WTC11 (cell line): ENCODE measurements at regions not wholly inside any gene's neighbourhood (a gene's known extent, or its start where the extent isn't known, plus 50 kb on each side); places are given as distances from the start of the nearest gene placed in this dataset.

Experiments used
- ATAC-seq: fragments of 200-7000 bp; cut with Tn5 transposase; 2 replicates; pipeline ENCODE4 v1.10.0; 2021; ENCODE audit warnings: mild to moderate bottlenecking, moderate library complexity
- CTCF ChIA-PET: fragments of 300-600 bp; sonication (Branson Sonifier 250); formaldehyde crosslinking; loops from one replicate; lab custom pipeline; 2021; ENCODE audit warnings: antibody characterized with exemption; lab: Charles Lee
- POLR2A ChIA-PET: fragments of 350-600 bp; sonication (Branson Sonifier 250); formaldehyde crosslinking; loops from one replicate; lab custom pipeline; 2021; ENCODE audit warnings: antibody characterized with exemption; lab: Charles Lee
- DNase-seq: peaks from one replicate; pipeline ENCODE4 v3.0.0; 2021; ENCODE audit warnings: low spot score
- H3K27ac Mint-ChIP-seq: 2 replicates; pipeline ENCODE4 v1.8.0; 2021; ENCODE audit warnings: mixed read lengths
- H3K27me3 Mint-ChIP-seq: 2 replicates; pipeline ENCODE4 v1.8.0; 2021; ENCODE audit warnings: low read depth, mild to moderate bottlenecking, moderate library complexity, mixed read lengths
- H3K36me3 Mint-ChIP-seq: 2 replicates; pipeline ENCODE4 v1.8.0; 2021; ENCODE audit warnings: mixed read lengths
- H3K4me1 Mint-ChIP-seq: 2 replicates; pipeline ENCODE4 v1.8.0; 2022; ENCODE audit warnings: mixed read lengths
- H3K4me3 Mint-ChIP-seq: 2 replicates; pipeline ENCODE4 v1.8.0; 2021; ENCODE audit warnings: mild to moderate bottlenecking, moderate library complexity, mixed read lengths
- H3K9me3 Mint-ChIP-seq: 2 replicates; pipeline ENCODE4 v1.8.0; 2021; ENCODE audit warnings: mixed read lengths
- CREM ChIP-seq: sonication (generic); formaldehyde crosslinking; IDR thresholded peaks from 2 replicates; pipeline ENCODE4 v1.8.1; 2022; ENCODE audit warnings: mild to moderate bottlenecking, missing genetic modification reagents, moderate library complexity
- FOXJ3 ChIP-seq: sonication (generic); formaldehyde crosslinking; IDR thresholded peaks from 2 replicates; pipeline ENCODE4 v1.9.0; 2021; ENCODE audit warnings: missing genetic modification reagents, mild to moderate bottlenecking, borderline replicate concordance
- FOXP1 ChIP-seq: sonication (generic); formaldehyde crosslinking; IDR thresholded peaks from 2 replicates; pipeline ENCODE4 v1.8.0; 2022; ENCODE audit warnings: missing genetic modification reagents, mild to moderate bottlenecking, moderate library complexity, borderline replicate concordance
- GABPB1 ChIP-seq: sonication (generic); formaldehyde crosslinking; IDR thresholded peaks from 2 replicates; pipeline ENCODE4 v1.8.1; 2023; ENCODE audit warnings: mild to moderate bottlenecking, missing genetic modification reagents
- JAZF1 ChIP-seq: fragments of 250-450 bp; sonication (Bioruptor Pico); IDR thresholded peaks from 2 replicates; pipeline ENCODE4 v1.9.0; 2021; ENCODE audit warnings: moderate library complexity, mild to moderate bottlenecking, inconsistent platforms
- NR1H2 ChIP-seq: sonication (generic); formaldehyde crosslinking; IDR thresholded peaks from 2 replicates; pipeline ENCODE4 v1.9.0; 2021; ENCODE audit warnings: mild to moderate bottlenecking, moderate library complexity, missing genetic modification reagents
- NR3C1 ChIP-seq: sonication (generic); formaldehyde crosslinking; conservative IDR thresholded peaks from 2 replicates; pipeline ENCODE4 v1.8.1; 2023; ENCODE audit warnings: low read depth, mild to moderate bottlenecking, missing genetic modification reagents
- OVOL2 ChIP-seq: fragments of 250-450 bp; sonication (Bioruptor Pico); IDR thresholded peaks from 2 replicates; pipeline ENCODE4 v1.9.0; 2021; ENCODE audit warnings: mild to moderate bottlenecking, borderline replicate concordance
- PRRX2 ChIP-seq: fragments of 250-450 bp; sonication (Bioruptor Pico); IDR thresholded peaks from 2 replicates; pipeline ENCODE4 v1.8.0; 2021; ENCODE audit warnings: mild to moderate bottlenecking
- RORB ChIP-seq: fragments of 250-450 bp; sonication (Bioruptor Pico); IDR thresholded peaks from 2 replicates; pipeline ENCODE4 v1.9.0; 2021; ENCODE audit warnings: mild to moderate bottlenecking
- ZNF263 ChIP-seq: sonication (generic); formaldehyde crosslinking; IDR thresholded peaks from 2 replicates; pipeline ENCODE4 v1.8.1; 2022; ENCODE audit warnings: low read depth, mild to moderate bottlenecking, moderate library complexity, missing genetic modification reagents
- ZNF396 ChIP-seq: fragments of 250-450 bp; sonication (Bioruptor Pico); IDR thresholded peaks from 2 replicates; pipeline ENCODE4 v1.8.0; 2021; ENCODE audit warnings: mild to moderate bottlenecking, moderate library complexity, borderline replicate concordance
- TF ChIP-seq, protein P1 (sequence below): fragments of 200-600 bp; IDR thresholded peaks from 2 replicates; pipeline ENCODE4 v1.8.0; 2022; ENCODE audit warnings: antibody characterized with exemption
- TF ChIP-seq, protein P2 (sequence below): sonication (generic); formaldehyde crosslinking; IDR thresholded peaks from 2 replicates; pipeline ENCODE4 v1.8.1; 2022; ENCODE audit warnings: mild to moderate bottlenecking, missing genetic modification reagents, moderate library complexity, borderline replicate concordance
- TF ChIP-seq, protein P3 (sequence below): sonication (generic); formaldehyde crosslinking; IDR thresholded peaks from 2 replicates; pipeline ENCODE4 v1.8.0; 2022; ENCODE audit warnings: mild to moderate bottlenecking, missing genetic modification reagents
- TF ChIP-seq, protein P4 (sequence below): fragments of 250-450 bp; sonication (Bioruptor Pico); IDR thresholded peaks from 2 replicates; pipeline ENCODE4 v1.9.0; 2021; ENCODE audit warnings: mild to moderate bottlenecking
- TF ChIP-seq, protein P5 (sequence below): sonication (generic); formaldehyde crosslinking; IDR thresholded peaks from 2 replicates; pipeline ENCODE4 v1.8.1; 2022; ENCODE audit warnings: mild to moderate bottlenecking, moderate library complexity, missing genetic modification reagents
- TF ChIP-seq, protein P6 (sequence below): sonication (generic); formaldehyde crosslinking; IDR thresholded peaks from 2 replicates; pipeline ENCODE4 v1.8.0; 2022; ENCODE audit warnings: missing genetic modification reagents
- TF ChIP-seq, protein P7 (sequence below): sonication (generic); formaldehyde crosslinking; IDR thresholded peaks from 2 replicates; pipeline ENCODE4 v1.8.1; 2022; ENCODE audit warnings: low read depth, missing genetic modification reagents, borderline replicate concordance

DNA sequence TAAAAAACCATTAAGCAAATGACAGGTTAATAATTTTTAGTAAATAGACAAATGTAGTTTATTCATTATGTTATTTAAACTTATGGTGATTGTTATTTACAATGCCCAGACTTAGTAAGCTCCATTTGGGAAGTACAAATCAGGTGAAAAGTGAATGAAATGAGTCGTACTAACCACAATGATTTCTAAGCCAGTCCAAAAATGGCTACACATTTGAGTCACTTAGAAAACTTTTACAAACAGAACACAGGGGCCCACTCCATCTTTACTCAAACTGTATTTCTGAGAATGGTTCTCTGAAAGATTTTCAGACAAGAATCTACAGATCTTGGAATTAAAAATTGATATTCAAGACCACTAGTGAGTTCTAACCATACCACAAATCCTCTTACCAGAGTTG, 653.3 kb upstream of the MIS18BP1 start:
- DNase-seq (no peak), ATAC-seq (no peak)
- no peaks in the 10 kb centered on the region for H3K4me1 Mint-ChIP-seq
- no peaks in the 10 kb centered on the region for H3K36me3 Mint-ChIP-seq
- TF ChIP-seq CREM (CRISPR knock-in tag) = no peak
- no peak for TF ChIP-seq OVOL2
- TF ChIP-seq GABPB1 (CRISPR knock-in tag) = no peak
- no peak for TF ChIP-seq RORB (CRISPR knock-in tag)
- TF ChIP-seq, protein P1, sequence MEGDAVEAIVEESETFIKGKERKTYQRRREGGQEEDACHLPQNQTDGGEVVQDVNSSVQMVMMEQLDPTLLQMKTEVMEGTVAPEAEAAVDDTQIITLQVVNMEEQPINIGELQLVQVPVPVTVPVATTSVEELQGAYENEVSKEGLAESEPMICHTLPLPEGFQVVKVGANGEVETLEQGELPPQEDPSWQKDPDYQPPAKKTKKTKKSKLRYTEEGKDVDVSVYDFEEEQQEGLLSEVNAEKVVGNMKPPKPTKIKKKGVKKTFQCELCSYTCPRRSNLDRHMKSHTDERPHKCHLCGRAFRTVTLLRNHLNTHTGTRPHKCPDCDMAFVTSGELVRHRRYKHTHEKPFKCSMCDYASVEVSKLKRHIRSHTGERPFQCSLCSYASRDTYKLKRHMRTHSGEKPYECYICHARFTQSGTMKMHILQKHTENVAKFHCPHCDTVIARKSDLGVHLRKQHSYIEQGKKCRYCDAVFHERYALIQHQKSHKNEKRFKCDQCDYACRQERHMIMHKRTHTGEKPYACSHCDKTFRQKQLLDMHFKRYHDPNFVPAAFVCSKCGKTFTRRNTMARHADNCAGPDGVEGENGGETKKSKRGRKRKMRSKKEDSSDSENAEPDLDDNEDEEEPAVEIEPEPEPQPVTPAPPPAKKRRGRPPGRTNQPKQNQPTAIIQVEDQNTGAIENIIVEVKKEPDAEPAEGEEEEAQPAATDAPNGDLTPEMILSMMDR = no peak
- TF ChIP-seq FOXJ3 (CRISPR knock-in tag) = no peak
- TF ChIP-seq, protein P2, sequence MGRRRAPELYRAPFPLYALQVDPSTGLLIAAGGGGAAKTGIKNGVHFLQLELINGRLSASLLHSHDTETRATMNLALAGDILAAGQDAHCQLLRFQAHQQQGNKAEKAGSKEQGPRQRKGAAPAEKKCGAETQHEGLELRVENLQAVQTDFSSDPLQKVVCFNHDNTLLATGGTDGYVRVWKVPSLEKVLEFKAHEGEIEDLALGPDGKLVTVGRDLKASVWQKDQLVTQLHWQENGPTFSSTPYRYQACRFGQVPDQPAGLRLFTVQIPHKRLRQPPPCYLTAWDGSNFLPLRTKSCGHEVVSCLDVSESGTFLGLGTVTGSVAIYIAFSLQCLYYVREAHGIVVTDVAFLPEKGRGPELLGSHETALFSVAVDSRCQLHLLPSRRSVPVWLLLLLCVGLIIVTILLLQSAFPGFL (CRISPR knock-in tag) = no peak
- TF ChIP-seq, protein P3, sequence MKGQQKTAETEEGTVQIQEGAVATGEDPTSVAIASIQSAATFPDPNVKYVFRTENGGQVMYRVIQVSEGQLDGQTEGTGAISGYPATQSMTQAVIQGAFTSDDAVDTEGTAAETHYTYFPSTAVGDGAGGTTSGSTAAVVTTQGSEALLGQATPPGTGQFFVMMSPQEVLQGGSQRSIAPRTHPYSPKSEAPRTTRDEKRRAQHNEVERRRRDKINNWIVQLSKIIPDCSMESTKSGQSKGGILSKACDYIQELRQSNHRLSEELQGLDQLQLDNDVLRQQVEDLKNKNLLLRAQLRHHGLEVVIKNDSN (CRISPR knock-in tag) = no peak
- no peak for TF ChIP-seq NR1H2 (CRISPR knock-in tag)
- TF ChIP-seq, protein P4, sequence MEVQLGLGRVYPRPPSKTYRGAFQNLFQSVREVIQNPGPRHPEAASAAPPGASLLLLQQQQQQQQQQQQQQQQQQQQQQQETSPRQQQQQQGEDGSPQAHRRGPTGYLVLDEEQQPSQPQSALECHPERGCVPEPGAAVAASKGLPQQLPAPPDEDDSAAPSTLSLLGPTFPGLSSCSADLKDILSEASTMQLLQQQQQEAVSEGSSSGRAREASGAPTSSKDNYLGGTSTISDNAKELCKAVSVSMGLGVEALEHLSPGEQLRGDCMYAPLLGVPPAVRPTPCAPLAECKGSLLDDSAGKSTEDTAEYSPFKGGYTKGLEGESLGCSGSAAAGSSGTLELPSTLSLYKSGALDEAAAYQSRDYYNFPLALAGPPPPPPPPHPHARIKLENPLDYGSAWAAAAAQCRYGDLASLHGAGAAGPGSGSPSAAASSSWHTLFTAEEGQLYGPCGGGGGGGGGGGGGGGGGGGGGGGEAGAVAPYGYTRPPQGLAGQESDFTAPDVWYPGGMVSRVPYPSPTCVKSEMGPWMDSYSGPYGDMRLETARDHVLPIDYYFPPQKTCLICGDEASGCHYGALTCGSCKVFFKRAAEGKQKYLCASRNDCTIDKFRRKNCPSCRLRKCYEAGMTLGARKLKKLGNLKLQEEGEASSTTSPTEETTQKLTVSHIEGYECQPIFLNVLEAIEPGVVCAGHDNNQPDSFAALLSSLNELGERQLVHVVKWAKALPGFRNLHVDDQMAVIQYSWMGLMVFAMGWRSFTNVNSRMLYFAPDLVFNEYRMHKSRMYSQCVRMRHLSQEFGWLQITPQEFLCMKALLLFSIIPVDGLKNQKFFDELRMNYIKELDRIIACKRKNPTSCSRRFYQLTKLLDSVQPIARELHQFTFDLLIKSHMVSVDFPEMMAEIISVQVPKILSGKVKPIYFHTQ (CRISPR knock-in tag) = no peak
- no peak overlapping the region for H3K27ac Mint-ChIP-seq
- ChIA-PET CTCF (no interaction called here), POLR2A (no interaction called here)
- no peaks in the 10 kb centered on the region for H3K27me3 Mint-ChIP-seq
- no peak overlapping the region for H3K4me3 Mint-ChIP-seq
- H3K9me3 Mint-ChIP-seq = peaks cover 25% of the 10 kb centered on the region

DNA sequence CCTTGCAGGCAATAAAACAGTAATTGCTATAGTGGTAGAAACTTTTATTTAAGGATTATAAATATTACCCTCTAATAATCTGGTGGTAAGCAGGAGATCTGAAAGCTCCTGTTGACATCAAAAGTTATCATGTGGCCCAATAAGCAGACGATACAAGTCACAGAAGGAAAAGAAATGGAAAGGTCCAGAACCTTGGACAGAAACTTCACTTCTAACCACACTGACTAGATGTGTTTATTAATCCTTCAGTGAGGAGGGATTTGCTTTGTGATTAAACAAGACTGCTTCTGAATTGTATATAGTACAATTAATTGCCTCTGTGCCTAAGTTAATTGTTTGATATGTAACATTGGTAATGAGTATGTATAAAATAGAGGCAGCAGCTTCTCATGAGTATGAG, 652.7 kb upstream of the MIS18BP1 start:
- POLR2A ChIA-PET = no interaction called here
- H3K27ac Mint-ChIP-seq = no peak overlapping the region
- DNase-seq = no peak
- H3K27me3 Mint-ChIP-seq = no peaks in the 10 kb centered on the region
- no peak for ATAC-seq
- CTCF ChIA-PET = no interaction called here
- no peaks in the 10 kb centered on the region for H3K36me3 Mint-ChIP-seq
- no peak overlapping the region for H3K4me3 Mint-ChIP-seq
- TF ChIP-seq FOXP1 (CRISPR knock-in tag) = no peak
- TF ChIP-seq JAZF1 (CRISPR knock-in tag) = no peak
- TF ChIP-seq NR3C1 (CRISPR knock-in tag) = no peak
- TF ChIP-seq, all 79 proteins: peak for 0
- Mint-ChIP-seq H3K4me1 (no peaks in the 10 kb centered on the region), H3K9me3 (peaks cover 19% of the 10 kb centered on the region)

DNA sequence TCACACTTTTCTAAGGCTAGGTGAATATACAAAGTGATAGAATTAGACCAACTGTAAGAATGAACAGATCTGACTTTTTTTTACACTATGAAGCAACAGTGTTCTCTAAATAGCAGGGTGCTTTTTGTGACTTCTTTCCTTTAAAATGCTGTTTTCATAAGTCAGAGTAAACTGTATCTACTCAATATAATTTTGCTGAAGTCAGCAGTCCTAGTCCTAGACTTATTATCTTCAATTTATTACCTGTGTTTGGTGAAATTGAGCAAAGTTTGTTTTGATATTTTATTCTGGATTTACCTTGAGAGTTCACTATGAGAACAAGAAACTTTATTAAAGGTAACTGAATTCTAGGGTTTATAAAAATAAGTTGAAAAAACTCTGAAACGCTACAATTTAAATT, 651.3 kb upstream of the MIS18BP1 start:
- CTCF ChIA-PET = no interaction called here
- Mint-ChIP-seq H3K4me1 (no peaks in the 10 kb centered on the region), H3K9me3 (peaks cover 19% of the 10 kb centered on the region), H3K27me3 (no peaks in the 10 kb centered on the region), H3K4me3 (no peak overlapping the region), H3K27ac (no peak overlapping the region), H3K36me3 (no peaks in the 10 kb centered on the region)
- DNase-seq (no peak), ATAC-seq (no peak)
- POLR2A ChIA-PET = no interaction called here
- TF ChIP-seq, protein P2 (CRISPR knock-in tag) = no peak
- TF ChIP-seq, protein P5, sequence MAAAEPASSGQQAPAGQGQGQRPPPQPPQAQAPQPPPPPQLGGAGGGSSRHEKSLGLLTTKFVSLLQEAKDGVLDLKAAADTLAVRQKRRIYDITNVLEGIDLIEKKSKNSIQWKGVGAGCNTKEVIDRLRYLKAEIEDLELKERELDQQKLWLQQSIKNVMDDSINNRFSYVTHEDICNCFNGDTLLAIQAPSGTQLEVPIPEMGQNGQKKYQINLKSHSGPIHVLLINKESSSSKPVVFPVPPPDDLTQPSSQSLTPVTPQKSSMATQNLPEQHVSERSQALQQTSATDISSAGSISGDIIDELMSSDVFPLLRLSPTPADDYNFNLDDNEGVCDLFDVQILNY = no peak
- TF ChIP-seq RORB (CRISPR knock-in tag) (no peak), ZNF396 (CRISPR knock-in tag) (no peak), PRRX2 (CRISPR knock-in tag) (no peak), ZNF263 (CRISPR knock-in tag) (no peak)
- TF ChIP-seq, protein P6, sequence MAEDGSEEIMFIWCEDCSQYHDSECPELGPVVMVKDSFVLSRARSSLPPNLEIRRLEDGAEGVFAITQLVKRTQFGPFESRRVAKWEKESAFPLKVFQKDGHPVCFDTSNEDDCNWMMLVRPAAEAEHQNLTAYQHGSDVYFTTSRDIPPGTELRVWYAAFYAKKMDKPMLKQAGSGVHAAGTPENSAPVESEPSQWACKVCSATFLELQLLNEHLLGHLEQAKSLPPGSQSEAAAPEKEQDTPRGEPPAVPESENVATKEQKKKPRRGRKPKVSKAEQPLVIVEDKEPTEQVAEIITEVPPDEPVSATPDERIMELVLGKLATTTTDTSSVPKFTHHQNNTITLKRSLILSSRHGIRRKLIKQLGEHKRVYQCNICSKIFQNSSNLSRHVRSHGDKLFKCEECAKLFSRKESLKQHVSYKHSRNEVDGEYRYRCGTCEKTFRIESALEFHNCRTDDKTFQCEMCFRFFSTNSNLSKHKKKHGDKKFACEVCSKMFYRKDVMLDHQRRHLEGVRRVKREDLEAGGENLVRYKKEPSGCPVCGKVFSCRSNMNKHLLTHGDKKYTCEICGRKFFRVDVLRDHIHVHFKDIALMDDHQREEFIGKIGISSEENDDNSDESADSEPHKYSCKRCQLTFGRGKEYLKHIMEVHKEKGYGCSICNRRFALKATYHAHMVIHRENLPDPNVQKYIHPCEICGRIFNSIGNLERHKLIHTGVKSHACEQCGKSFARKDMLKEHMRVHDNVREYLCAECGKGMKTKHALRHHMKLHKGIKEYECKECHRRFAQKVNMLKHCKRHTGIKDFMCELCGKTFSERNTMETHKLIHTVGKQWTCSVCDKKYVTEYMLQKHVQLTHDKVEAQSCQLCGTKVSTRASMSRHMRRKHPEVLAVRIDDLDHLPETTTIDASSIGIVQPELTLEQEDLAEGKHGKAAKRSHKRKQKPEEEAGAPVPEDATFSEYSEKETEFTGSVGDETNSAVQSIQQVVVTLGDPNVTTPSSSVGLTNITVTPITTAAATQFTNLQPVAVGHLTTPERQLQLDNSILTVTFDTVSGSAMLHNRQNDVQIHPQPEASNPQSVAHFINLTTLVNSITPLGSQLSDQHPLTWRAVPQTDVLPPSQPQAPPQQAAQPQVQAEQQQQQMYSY (CRISPR knock-in tag) = no peak
- TF ChIP-seq, protein P7, sequence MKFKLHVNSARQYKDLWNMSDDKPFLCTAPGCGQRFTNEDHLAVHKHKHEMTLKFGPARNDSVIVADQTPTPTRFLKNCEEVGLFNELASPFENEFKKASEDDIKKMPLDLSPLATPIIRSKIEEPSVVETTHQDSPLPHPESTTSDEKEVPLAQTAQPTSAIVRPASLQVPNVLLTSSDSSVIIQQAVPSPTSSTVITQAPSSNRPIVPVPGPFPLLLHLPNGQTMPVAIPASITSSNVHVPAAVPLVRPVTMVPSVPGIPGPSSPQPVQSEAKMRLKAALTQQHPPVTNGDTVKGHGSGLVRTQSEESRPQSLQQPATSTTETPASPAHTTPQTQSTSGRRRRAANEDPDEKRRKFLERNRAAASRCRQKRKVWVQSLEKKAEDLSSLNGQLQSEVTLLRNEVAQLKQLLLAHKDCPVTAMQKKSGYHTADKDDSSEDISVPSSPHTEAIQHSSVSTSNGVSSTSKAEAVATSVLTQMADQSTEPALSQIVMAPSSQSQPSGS = no peak
